HG02588 (cell line): ENCODE measurements at regions not wholly inside any gene's neighbourhood (a gene's known extent, or its start where the extent isn't known, plus 50 kb on each side); places are given as distances from the start of the nearest gene placed in this dataset.

Experiments
- ATAC-seq: cut with Tn5 transposase; IDR thresholded peaks from one replicate; pipeline ENCODE4 v1.9.1; 2021; ENCODE audit warnings: mild to moderate bottlenecking, moderate library complexity; ENCODE audit not compliant: unreplicated experiment

DNA sequence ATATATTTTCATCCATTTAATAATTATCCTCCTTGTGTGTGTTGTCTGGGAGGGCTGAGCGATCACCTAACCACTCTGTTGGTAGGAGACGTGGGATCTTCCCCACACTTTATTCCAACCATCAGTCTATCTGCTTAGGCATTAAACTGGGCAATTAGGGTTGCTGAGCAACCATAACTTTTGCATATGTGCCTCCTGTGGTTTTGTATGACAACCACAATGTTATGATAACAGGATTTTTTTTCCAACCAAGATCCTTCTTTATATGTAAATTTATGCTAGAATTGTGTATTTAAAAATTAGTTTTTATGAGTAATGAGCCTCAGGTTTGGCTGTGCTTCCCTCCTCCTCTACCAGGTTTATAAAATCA, 495.0 kb upstream of the MGMT start:
- no peak for ATAC-seq

GRCh38 chr10:128973221-128973620, 493.8 kb upstream of the MGMT start:
- ATAC-seq: no peak

- no peak for ATAC-seq
Observed at GRCh38 chr10:128976856-128977255, 490.2 kb upstream of the MGMT start.

- ATAC-seq: no peak
Observed at GRCh38 chr10:128978211-128978610, 488.8 kb upstream of the MGMT start.

GRCh38 chr10:128979405-128979804, 487.6 kb upstream of the MGMT start:
- no peak for ATAC-seq

GRCh38 chr10:128981251-128981650, 485.8 kb upstream of the MGMT start:
- no peak for ATAC-seq

GRCh38 chr10:128981881-128982615, 485.0 kb upstream of the MGMT start:
- ATAC-seq: no peak

DNA sequence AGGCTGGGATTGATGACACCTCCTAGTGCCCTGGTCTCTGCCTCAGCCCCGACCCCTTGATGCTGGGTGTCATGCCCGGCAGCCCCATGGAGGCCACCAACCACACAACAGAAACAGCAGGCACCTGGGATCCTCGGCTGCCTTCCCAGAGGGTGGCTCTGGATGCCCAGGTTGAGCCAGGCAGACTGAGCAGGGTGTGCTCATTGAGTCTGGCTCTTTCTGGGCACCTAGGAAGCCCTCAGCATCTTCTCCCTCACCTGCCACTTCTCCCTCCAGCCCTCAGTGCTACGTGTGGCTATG, 484.5 kb upstream of the MGMT start:
- ATAC-seq: no peak

DNA sequence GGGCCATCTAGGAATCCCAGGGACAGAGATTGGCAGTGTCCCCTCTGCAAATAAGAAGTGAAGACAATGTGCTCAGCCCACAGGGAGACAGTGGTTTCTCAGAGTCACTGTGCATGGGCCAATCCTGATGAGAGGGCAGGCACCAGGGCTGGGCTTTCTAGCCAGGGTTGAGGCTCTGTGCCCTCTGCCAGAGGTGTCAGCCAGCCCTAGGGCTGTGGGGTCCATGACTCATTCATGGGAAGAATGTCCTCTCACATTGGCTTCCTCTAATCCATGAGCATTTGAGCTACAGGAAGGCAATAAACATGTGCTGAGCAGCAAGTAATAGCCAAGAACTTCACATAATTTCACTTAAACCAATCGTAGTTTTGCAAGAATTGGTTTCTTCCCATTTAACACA, 482.0 kb upstream of the MGMT start:
- no peak for ATAC-seq

GRCh38 chr10:128990986-128991385, 476.1 kb upstream of the MGMT start:
- no peak for ATAC-seq

DNA sequence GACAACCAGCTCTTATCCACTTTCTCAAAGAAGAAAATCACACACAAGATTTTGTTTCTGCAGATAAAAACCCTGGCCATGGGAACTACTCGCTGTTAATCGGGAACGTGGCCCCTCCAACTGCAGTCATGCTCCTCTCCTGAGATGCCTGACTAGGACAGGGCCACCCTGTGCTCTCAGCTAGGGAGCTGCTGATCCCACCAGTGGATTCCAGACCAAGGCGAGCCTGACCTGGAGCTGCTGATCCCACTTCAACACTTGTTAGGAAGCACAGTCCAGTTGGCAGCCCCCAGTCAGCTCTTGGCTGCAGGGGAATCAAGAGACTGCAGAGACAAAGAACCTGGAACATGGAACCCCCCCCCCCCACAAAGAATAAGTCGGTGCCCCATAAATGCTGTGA, 474.3 kb upstream of the MGMT start:
- ATAC-seq: no peak

GRCh38 chr10:128993443-128993842, 473.6 kb upstream of the MGMT start:
- ATAC-seq: no peak

- ATAC-seq: no peak
Observed at GRCh38 chr10:128993911-128994538, 473.0 kb upstream of the MGMT start.

- ATAC-seq: no peak
Observed at GRCh38 chr10:128994598-128995143, 472.4 kb upstream of the MGMT start.

- no peak for ATAC-seq
Observed at GRCh38 chr10:128995676-128996075, 471.4 kb upstream of the MGMT start.

- ATAC-seq: no peak
Observed at GRCh38 chr10:128996092-128996491, 470.9 kb upstream of the MGMT start.

- no peak for ATAC-seq
Observed at GRCh38 chr10:128998101-128998805, 468.8 kb upstream of the MGMT start.

- no peak for ATAC-seq
Observed at GRCh38 chr10:129004398-129004797, 462.6 kb upstream of the MGMT start.

DNA sequence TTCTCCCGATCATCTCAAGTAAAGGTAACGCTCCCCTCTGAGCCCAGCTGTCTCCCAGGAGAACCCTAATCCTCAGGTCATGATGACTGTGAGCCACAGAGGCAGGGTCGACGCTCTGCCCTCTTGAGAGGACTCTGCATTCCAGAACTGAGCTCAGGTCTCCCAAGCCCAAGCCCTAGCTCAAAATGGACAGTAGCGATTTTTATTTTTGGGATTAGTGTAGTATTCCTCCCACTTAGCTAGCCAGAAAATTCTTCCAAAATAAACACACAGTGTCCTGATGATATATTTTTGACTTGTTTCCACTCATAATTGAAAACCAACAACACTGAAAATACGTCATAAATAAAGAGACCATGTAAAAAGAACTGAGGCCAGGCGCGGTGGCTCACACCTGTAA, 462.0 kb upstream of the MGMT start:
- no peak for ATAC-seq

DNA sequence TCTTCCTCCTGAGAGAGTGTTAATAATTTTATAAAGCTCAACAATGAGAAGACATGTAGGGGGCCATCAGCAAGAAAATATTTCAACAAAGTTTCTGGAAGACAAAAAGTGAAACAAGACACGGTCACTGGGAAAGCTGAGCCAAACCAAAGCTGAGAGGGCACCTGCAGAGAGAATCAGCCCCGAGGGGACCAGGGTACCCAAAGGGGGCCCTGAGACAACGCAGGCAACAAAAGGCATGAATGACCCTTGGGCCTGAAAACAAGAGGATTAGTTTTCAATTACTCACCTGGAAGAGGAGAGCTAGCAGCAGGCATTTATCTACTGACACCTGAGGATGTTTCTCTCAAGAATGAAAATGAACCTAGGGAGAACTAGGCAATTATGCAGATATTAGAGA, 461.2 kb upstream of the MGMT start:
- no peak for ATAC-seq

DNA sequence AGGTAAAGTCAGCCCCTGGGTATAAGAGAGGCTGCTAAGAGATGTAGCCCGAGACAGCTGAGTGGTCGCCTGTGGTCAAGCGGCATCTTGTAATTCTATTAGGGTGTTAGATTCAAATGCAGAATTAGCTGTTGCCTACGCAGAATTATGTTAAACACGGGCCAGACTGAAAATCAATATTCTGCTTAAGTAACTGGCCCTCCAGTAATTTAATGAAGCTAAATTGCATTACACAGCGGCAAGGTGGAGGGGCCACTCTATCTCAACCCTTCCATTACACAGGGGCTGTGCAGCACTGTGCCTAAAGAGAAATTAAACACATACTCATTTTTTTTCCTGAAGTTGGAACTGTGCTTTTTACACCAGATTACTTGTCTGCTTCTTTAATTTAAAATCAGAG, 448.5 kb upstream of the MGMT start:
- no peak for ATAC-seq

- ATAC-seq: no peak
Observed at GRCh38 chr10:129020651-129021330, 446.2 kb upstream of the MGMT start.
